Parathyroid adenoma (tissue), 2 donors: ENCODE measurements at regions not wholly inside any gene's neighbourhood (a gene's known extent, or its start where the extent isn't known, plus 50 kb on each side); places are given as distances from the start of the nearest gene placed in this dataset.
"Not testable (repeated sequence)": the region's sequence is repeated elsewhere in the genome, so short reads cannot be mapped to it uniquely, and the experiment has no call there.

ENCODE experiments used
- H2AFZ ChIP-seq: fragments of 300-600 bp; sonication (generic); one replicate; pipeline ENCODE4 v1.7.0; 2017; ENCODE audit warnings: antibody characterized with exemption, mild to moderate bottlenecking
- H3K27ac ChIP-seq: fragments of 300-600 bp; sonication (generic); one replicate; pipeline ENCODE4 v1.7.0; 2017
- H3K27me3 ChIP-seq: fragments of 300-600 bp; sonication (generic); one replicate; pipeline ENCODE4 v1.7.0; 2017; ENCODE audit warnings: low read length; ENCODE audit not compliant: control insufficient read depth, insufficient read depth
- H3K36me3 ChIP-seq: fragments of 300-600 bp; sonication (generic); one replicate; pipeline ENCODE4 v1.7.0; 2017; ENCODE audit warnings: low read length; ENCODE audit not compliant: control insufficient read depth, insufficient read depth
- H3K4me1 ChIP-seq: fragments of 300-600 bp; sonication (generic); one replicate; pipeline ENCODE4 v1.7.0; 2017; ENCODE audit warnings: control low read depth
- H3K4me2 ChIP-seq: fragments of 300-600 bp; sonication (generic); one replicate; pipeline ENCODE4 v1.7.0; 2017; ENCODE audit warnings: low read length
- H3K4me3 ChIP-seq: fragments of 300-600 bp; sonication (generic); one replicate; pipeline ENCODE4 v1.7.0; 2017; ENCODE audit warnings: low read depth, low read length
- H3K79me2 ChIP-seq: fragments of 300-600 bp; sonication (generic); one replicate; pipeline ENCODE4 v1.7.0; 2017; ENCODE audit warnings: control low read depth
- H3K9ac ChIP-seq: fragments of 300-600 bp; sonication (generic); one replicate; pipeline ENCODE4 v1.7.0; 2017; ENCODE audit warnings: mild to moderate bottlenecking
- H3K9me3 ChIP-seq: fragments of 300-600 bp; sonication (generic); one replicate; pipeline ENCODE4 v1.7.0; 2017; ENCODE audit warnings: low read length; ENCODE audit not compliant: control insufficient read depth
- TF ChIP-seq, protein P1 (sequence below): fragments of 300-600 bp; sonication (generic); IDR thresholded peaks from one replicate; pipeline ENCODE4 v1.7.0; 2017; ENCODE audit warnings: antibody characterized with exemption, mild to moderate bottlenecking
- donor health status: primary hyperparathyroidism.

DNA sequence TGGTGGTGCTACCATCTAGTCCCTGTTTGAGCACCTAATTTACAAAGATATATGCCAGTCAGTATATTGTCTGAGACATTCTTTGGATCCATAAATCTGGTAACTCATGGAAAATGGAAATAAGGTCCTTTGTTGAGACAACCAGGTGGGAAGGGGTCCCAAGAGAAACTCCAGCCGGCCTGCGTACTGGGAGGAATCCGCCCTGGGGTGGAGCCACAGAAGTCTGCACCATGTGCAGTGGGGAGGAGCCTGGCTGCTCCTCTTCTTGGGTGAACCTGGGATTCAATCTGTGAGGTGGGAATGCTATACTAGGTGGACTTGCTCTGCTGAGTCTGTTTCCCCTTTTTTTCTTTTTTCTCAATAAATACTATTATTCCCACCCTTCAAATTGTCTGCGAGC is 339.2 kb upstream of the TNRC6C start:
- Histone ChIP-seq H3K9ac (no peak overlapping the region), H2AFZ (no peak overlapping the region)
- TF ChIP-seq, protein P1, sequence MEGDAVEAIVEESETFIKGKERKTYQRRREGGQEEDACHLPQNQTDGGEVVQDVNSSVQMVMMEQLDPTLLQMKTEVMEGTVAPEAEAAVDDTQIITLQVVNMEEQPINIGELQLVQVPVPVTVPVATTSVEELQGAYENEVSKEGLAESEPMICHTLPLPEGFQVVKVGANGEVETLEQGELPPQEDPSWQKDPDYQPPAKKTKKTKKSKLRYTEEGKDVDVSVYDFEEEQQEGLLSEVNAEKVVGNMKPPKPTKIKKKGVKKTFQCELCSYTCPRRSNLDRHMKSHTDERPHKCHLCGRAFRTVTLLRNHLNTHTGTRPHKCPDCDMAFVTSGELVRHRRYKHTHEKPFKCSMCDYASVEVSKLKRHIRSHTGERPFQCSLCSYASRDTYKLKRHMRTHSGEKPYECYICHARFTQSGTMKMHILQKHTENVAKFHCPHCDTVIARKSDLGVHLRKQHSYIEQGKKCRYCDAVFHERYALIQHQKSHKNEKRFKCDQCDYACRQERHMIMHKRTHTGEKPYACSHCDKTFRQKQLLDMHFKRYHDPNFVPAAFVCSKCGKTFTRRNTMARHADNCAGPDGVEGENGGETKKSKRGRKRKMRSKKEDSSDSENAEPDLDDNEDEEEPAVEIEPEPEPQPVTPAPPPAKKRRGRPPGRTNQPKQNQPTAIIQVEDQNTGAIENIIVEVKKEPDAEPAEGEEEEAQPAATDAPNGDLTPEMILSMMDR = no peak

DNA sequence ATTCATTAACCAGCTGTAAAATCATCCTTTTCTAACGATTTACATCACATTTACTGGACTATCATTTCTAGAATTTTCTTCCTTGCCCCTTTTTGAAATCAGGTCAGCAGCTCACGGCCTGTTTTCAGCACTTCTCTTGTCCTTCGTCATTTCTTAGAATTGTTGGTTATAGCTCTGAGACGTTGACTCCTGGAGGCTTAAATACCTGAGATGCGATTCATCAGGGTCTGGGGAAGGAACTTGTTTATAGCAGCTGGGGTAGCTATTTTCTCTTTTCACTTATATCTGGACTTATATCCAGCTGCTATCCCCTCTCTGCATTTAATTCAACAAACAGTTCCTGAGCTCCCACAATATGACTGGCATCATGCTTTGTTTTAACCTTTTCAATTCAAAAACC is 338.7 kb upstream of the TNRC6C start:
- H3K9ac ChIP-seq = no peak overlapping the region
- H3K4me1 ChIP-seq = no peaks in the 10 kb centered on the region
- no peaks in the 10 kb centered on the region for H3K27me3 ChIP-seq
- H3K36me3 ChIP-seq = no peaks in the 10 kb centered on the region
- TF ChIP-seq, protein P1 = no peak
- H3K4me3 ChIP-seq = no peak overlapping the region
- no peaks in the 10 kb centered on the region for H3K79me2 ChIP-seq
- H3K4me2 ChIP-seq = no peak overlapping the region
- no peak overlapping the region for H3K27ac ChIP-seq
- H2AFZ ChIP-seq = no peak overlapping the region
- no peaks in the 10 kb centered on the region for H3K9me3 ChIP-seq

More for the DNA sequence above, 339.2 kb upstream of the TNRC6C start:
- Histone ChIP-seq H3K4me2 (no peak overlapping the region), H3K4me1 (no peaks in the 10 kb centered on the region), H3K27me3 (no peaks in the 10 kb centered on the region), H3K79me2 (no peaks in the 10 kb centered on the region), H3K36me3 (no peaks in the 10 kb centered on the region), H3K9me3 (no peaks in the 10 kb centered on the region), H3K27ac (no peak overlapping the region), H3K4me3 (no peak overlapping the region)

DNA sequence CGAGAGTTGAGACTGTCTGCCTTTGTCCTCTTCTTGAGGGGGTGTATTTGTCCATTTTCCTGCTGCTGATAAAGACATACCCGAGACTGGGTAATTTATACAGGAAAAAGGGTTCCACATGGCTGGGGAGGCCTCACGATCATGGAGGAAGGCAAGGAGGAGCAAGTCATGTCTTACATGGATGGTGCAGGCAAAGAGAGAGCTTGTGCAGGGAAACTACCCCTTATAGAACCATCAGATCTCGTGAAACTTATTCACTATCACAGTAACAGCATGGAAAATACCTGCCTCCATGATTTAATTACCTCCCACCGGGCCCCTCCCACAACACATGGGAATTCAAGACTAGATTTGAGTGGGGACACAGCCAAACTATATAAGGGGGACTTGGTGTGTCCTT is 338.2 kb upstream of the TNRC6C start:
- no peaks in the 10 kb centered on the region for H3K36me3 ChIP-seq
- no peaks in the 10 kb centered on the region for H3K4me1 ChIP-seq
- H2AFZ ChIP-seq = no peak overlapping the region
- H3K9me3 ChIP-seq = no peaks in the 10 kb centered on the region
- H3K27ac ChIP-seq = no peak overlapping the region
- no peaks in the 10 kb centered on the region for H3K27me3 ChIP-seq
- H3K79me2 ChIP-seq = no peaks in the 10 kb centered on the region
- no peak overlapping the region for H3K4me2 ChIP-seq
- no peak overlapping the region for H3K4me3 ChIP-seq
- TF ChIP-seq, protein P1 = no peak
- H3K9ac ChIP-seq = no peak overlapping the region

DNA sequence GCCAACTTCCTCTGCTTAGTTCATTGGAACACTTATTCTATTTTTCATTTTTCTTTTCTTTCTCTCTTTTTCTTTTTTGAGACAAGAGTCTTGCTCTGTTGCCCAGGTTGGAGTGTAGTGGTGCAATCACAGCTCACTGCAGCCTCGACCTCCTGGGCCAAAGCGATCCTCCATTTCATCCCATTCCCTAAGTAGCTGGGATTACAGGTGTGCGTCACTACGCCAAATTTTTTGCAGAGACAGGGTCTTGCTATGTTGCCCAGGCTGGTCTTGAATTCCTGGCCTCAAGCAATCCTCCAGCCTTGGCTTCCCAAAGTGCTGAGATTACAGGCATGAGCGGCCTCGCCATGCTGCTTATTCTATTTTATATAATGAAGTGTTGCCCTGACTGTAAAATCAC is 336.4 kb upstream of the TNRC6C start:
- not testable (repeated sequence) for H3K4me3 ChIP-seq, H2AFZ ChIP-seq, H3K4me1 ChIP-seq, H3K27me3 ChIP-seq, H3K36me3 ChIP-seq, H3K9ac ChIP-seq, H3K27ac ChIP-seq, H3K9me3 ChIP-seq, H3K4me2 ChIP-seq, H3K79me2 ChIP-seq

DNA sequence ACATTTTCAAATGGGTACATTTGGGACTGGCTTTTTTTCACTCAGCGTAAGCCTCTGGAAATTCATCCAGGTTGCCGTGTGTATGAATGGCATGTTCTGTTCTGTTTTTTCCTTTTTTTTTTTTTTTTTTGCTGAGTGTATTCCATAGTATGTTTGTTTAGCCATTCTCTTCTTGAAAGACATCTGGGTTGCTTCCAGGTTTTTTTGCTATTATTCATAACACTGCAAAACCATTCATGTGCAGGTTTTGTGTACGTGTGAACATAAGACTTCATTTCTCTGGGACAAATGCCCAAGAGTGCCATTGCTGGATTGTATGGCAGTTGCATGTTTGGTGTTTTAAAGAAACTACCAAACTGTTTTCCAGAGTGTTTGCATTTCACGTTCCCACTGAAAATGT is 335.9 kb upstream of the TNRC6C start:
- H2AFZ ChIP-seq = no peak overlapping the region
- no peaks in the 10 kb centered on the region for H3K27me3 ChIP-seq
- H3K9ac ChIP-seq = no peak overlapping the region
- H3K4me2 ChIP-seq = no peak overlapping the region
- H3K4me3 ChIP-seq = no peak overlapping the region
- H3K27ac ChIP-seq = no peak overlapping the region
- no peaks in the 10 kb centered on the region for H3K9me3 ChIP-seq
- TF ChIP-seq, protein P1 = no peak
- no peaks in the 10 kb centered on the region for H3K4me1 ChIP-seq
- H3K79me2 ChIP-seq = no peaks in the 10 kb centered on the region
- no peaks in the 10 kb centered on the region for H3K36me3 ChIP-seq

DNA sequence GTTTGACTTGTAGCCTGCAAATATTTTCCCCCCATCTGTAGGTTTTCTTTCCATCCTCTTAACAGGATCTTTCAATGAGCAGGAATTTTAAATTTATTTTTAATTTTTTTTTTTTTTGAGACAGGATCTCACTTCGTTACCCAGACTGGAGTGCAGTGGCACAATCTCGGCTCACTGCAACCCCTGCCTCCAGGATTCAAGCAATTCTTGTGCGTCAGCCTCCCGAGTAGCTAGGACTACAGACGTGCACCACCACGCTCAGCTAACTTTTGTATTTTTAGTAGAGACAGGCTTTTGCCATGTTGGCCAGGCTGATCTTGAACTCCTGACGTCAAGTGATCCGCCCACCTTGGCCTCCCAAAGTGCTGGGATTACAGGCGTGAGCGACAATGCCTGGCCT is 335.2 kb upstream of the TNRC6C start:
- H3K9me3 ChIP-seq, H3K9ac ChIP-seq, H3K4me2 ChIP-seq, H3K36me3 ChIP-seq, H3K4me1 ChIP-seq, H3K27me3 ChIP-seq, H3K27ac ChIP-seq, H2AFZ ChIP-seq, H3K4me3 ChIP-seq, H3K79me2 ChIP-seq: not testable (repeated sequence)
